Testis (tissue), 2 donors: ENCODE measurements at regions not wholly inside any gene's neighbourhood (a gene's known extent, or its start where the extent isn't known, plus 50 kb on each side); places are given as distances from the start of the nearest gene placed in this dataset.
"Not testable (repeated sequence)": the region's sequence is repeated elsewhere in the genome, so short reads cannot be mapped to it uniquely, and the experiment has no call there.

Experiments used
- DNase-seq: peaks from one replicate; pipeline ENCODE4 v3.0.0-alpha.2; 2019
- H3K27ac ChIP-seq, 2 donors: fragments of 200-600 bp; sonication (generic); one replicate each; pipeline ENCODE4 v1.5.1; 2019
- H3K27me3 ChIP-seq: fragments of 200-600 bp; sonication (generic); one replicate; pipeline ENCODE4 v1.5.1; 2019
- H3K36me3 ChIP-seq: fragments of 200-600 bp; sonication (generic); one replicate; pipeline ENCODE4 v1.5.1; 2017; ENCODE audit warnings: low read depth; ENCODE audit errors: missing control alignments
- H3K4me1 ChIP-seq: fragments of 200-600 bp; sonication (generic); one replicate; pipeline ENCODE4 v1.5.1; 2019
- H3K4me3 ChIP-seq, 2 donors: fragments of 200-600 bp; sonication (generic); one replicate each; pipeline ENCODE4 v1.5.1; 2017 to 2019
- H3K9me3 ChIP-seq: fragments of 200-600 bp; sonication (generic); one replicate; pipeline ENCODE4 v1.5.1; 2017
- CTCF ChIP-seq, 3 experiments: fragments of 450-650 bp in 2 of 3; fragments of 200-600 bp in 1 of 3; sonication (generic) in 1 of 3; IDR thresholded peaks; one replicate each; pipeline ENCODE4 v1.5.1; 2016 to 2019; ENCODE audit warnings: antibody characterized with exemption in 3 of 3, mild to moderate bottlenecking in 2 of 3, moderate library complexity in 1 of 3
- POLR2A ChIP-seq: fragments of 450-650 bp; IDR thresholded peaks from one replicate; pipeline ENCODE4 v1.6.1; 2017; ENCODE audit warnings: antibody characterized with exemption, mild to moderate bottlenecking, moderate library complexity
- WGBS, 2 donors: methylation state at CpG; one replicate each; pipeline ENCODE4 v1.1.5; 2018; 5-methylcytosine and 5-hydroxymethylcytosine counted together
- intact Hi-C: fragments of 100-400 bp; cut with DNase I; formaldehyde crosslinking; loops from one replicate; pipeline ENCODE4 v1.15.1; 2023; ENCODE audit warnings: low total_unique reads

- DNase-seq: no peak
- Histone ChIP-seq H3K27me3 (no peaks in the 10 kb centered on the region), H3K4me1 (no peaks in the 10 kb centered on the region), H3K36me3 (no peaks in the 10 kb centered on the region), H3K9me3 (no peaks in the 10 kb centered on the region), H3K4me3 (no peak overlapping the region), H3K27ac (no peak overlapping the region)
- intact Hi-C loops: no loop called here
- TF ChIP-seq POLR2A: no peak
- no peak for TF ChIP-seq CTCF (IDR thresholded peaks at IDR 0.05)
- WGBS, 2 donors: 64 to 86% methylated on average over 1 of the region's 1 CpG
These were observed 480.5 kb downstream of the TMEM135 start for GRCh38 chr11:87518266-87518665.

GRCh38 chr11:87517351-87517750, 479.6 kb downstream of the TMEM135 start:
- H3K27me3 ChIP-seq: no peaks in the 10 kb centered on the region
- no peak overlapping the region for H3K4me3 ChIP-seq
- TF ChIP-seq POLR2A (no peak), CTCF (IDR thresholded peaks at IDR 0.05) (no peak)
- H3K4me1 ChIP-seq: no peaks in the 10 kb centered on the region
- intact Hi-C loops: no loop called here
- H3K27ac ChIP-seq: no peak overlapping the region
- no peak for DNase-seq
- no peaks in the 10 kb centered on the region for H3K36me3 ChIP-seq
- H3K9me3 ChIP-seq: no peaks in the 10 kb centered on the region

GRCh38 chr11:87507722-87508121, 470.0 kb downstream of the TMEM135 start:
- H3K4me3 ChIP-seq, H3K27me3 ChIP-seq, H3K27ac ChIP-seq, DNase-seq, H3K9me3 ChIP-seq, H3K4me1 ChIP-seq, intact Hi-C loops, H3K36me3 ChIP-seq: not testable (repeated sequence)
- 40% methylated on average over 2 of the region's 2 CpGs; no CpG with 5 or more reads in 1 of the 2 donors for WGBS, 2 donors

- H3K27me3 ChIP-seq, H3K9me3 ChIP-seq, H3K4me3 ChIP-seq, H3K4me1 ChIP-seq, H3K36me3 ChIP-seq, intact Hi-C loops, H3K27ac ChIP-seq, DNase-seq: not testable (repeated sequence)
- WGBS, 2 donors: 74 to 81% methylated on average over 6 of the region's 6 CpGs
These were observed 469.2 kb downstream of the TMEM135 start for GRCh38 chr11:87506946-87507345.

- 76 to 78% methylated on average over 1 of the region's 1 CpG for WGBS, 2 donors
- intact Hi-C loops: no loop called here
These were observed 463.7 kb downstream of the TMEM135 start for GRCh38 chr11:87501388-87501787.

GRCh38 chr11:87494936-87495335, 457.2 kb downstream of the TMEM135 start:
- intact Hi-C loops: not testable (repeated sequence)
- WGBS, 2 donors: 88 to 91% methylated on average over 3 of the region's 3 CpGs

More at GRCh38 chr11:87501388-87501787, 463.7 kb downstream of the TMEM135 start:
- TF ChIP-seq CTCF (IDR thresholded peaks at IDR 0.05) (no peak), POLR2A (no peak)
- H3K27ac ChIP-seq: no peak overlapping the region
- DNase-seq: no peak
- H3K4me1 ChIP-seq: no peaks in the 10 kb centered on the region
- H3K9me3 ChIP-seq: no peaks in the 10 kb centered on the region
- H3K4me3 ChIP-seq: no peak overlapping the region
- H3K27me3 ChIP-seq: no peaks in the 10 kb centered on the region
- no peaks in the 10 kb centered on the region for H3K36me3 ChIP-seq

GRCh38 chr11:87494026-87494425, 456.3 kb downstream of the TMEM135 start:
- H3K4me3 ChIP-seq, DNase-seq, H3K9me3 ChIP-seq, H3K4me1 ChIP-seq, H3K36me3 ChIP-seq, H3K27me3 ChIP-seq, intact Hi-C loops, H3K27ac ChIP-seq: not testable (repeated sequence)
- WGBS, 2 donors: 80 to 83% methylated on average over 6 to 7 of the region's 7 CpGs

More at GRCh38 chr11:87494936-87495335, 457.2 kb downstream of the TMEM135 start:
- not testable (repeated sequence) for H3K27ac ChIP-seq, H3K9me3 ChIP-seq, H3K4me1 ChIP-seq, H3K4me3 ChIP-seq, DNase-seq, H3K27me3 ChIP-seq, H3K36me3 ChIP-seq
